PC-3 (cell line): ENCODE measurements at regions not wholly inside any gene's neighbourhood (a gene's known extent, or its start where the extent isn't known, plus 50 kb on each side); places are given as distances from the start of the nearest gene placed in this dataset.

Source experiments
- ATAC-seq: fragments of 200-7000 bp; cut with Tn5 transposase; 2 replicates; pipeline ENCODE4 v1.9.1; 2020; ENCODE audit warnings: mild to moderate bottlenecking, moderate library complexity
- BruUV-seq: library from RNA; stranded (reverse); fragments of 400-500 nt; replicated peaks from 2 replicates; lab custom pipeline; 2021; lab: Mats Ljungman, UMichigan
- CTCF ChIA-PET: fragments of 300-600 bp; sonication (Branson Sonifier 250); formaldehyde crosslinking; loops from one replicate; lab custom pipeline; 2022; ENCODE audit warnings: antibody characterized with exemption; lab: Charles Lee
- POLR2A ChIA-PET: fragments of 300-600 bp; sonication (Branson Sonifier 250); formaldehyde crosslinking; loops from one replicate; lab custom pipeline; 2022; ENCODE audit warnings: antibody characterized with exemption; ENCODE audit not compliant: unreplicated experiment; lab: Charles Lee
- DNase-seq: peaks from one replicate; pipeline ENCODE4 v3.0.0-alpha.2; 2015
- H2AFZ ChIP-seq: fragments of 300-600 bp; sonication (generic); 2 replicates; pipeline ENCODE4 v1.6.0; 2016; ENCODE audit warnings: antibody characterized with exemption, low read length
- H3F3A ChIP-seq: fragments of 300-600 bp; sonication (generic); one replicate; pipeline ENCODE4 v1.6.0; 2017; ENCODE audit warnings: antibody characterized with exemption, low read length, control low read depth, mild to moderate bottlenecking; ENCODE audit not compliant: unreplicated experiment
- H3K27ac ChIP-seq: fragments of 300-600 bp; sonication (generic); 2 replicates; pipeline ENCODE4 v1.5.1; 2016; ENCODE audit warnings: mild to moderate bottlenecking, low read length
- H3K27me3 ChIP-seq: fragments of 300-600 bp; sonication (generic); 2 replicates; pipeline ENCODE4 v1.6.1; 2016; ENCODE audit warnings: low read length, mixed read lengths
- H3K36me3 ChIP-seq: fragments of 300-600 bp; sonication (generic); 2 replicates; pipeline ENCODE4 v1.6.1; 2016; ENCODE audit warnings: low read depth, mixed run types, low read length, mixed read lengths
- H3K4me1 ChIP-seq: fragments of 300-600 bp; sonication (generic); 2 replicates; pipeline ENCODE4 v1.5.1; 2016; ENCODE audit warnings: low read length; ENCODE audit not compliant: insufficient read depth
- H3K4me2 ChIP-seq: fragments of 300-600 bp; sonication (generic); 2 replicates; pipeline ENCODE4 v1.6.0; 2016; ENCODE audit warnings: low read length
- H3K4me3 ChIP-seq: fragments of 300-600 bp; sonication (generic); 2 replicates; pipeline ENCODE4 v1.5.1; 2016; ENCODE audit warnings: mild to moderate bottlenecking, low read length, mixed read lengths
- H3K79me2 ChIP-seq: fragments of 300-600 bp; sonication (generic); 2 replicates; pipeline ENCODE4 v1.6.1; 2017; ENCODE audit warnings: low read length, mixed read lengths
- H3K9ac ChIP-seq: fragments of 300-600 bp; sonication (generic); 2 replicates; pipeline ENCODE4 v1.6.0; 2016; ENCODE audit warnings: mild to moderate bottlenecking, low read length
- H3K9me2 ChIP-seq: fragments of 300-600 bp; sonication (generic); replicated peaks from 2 replicates; pipeline ENCODE4 v1.6.1; 2016; ENCODE audit warnings: mixed run types, low read length, mixed read lengths
- H3K9me3 ChIP-seq: fragments of 300-600 bp; sonication (generic); 2 replicates; pipeline ENCODE4 v1.6.1; 2016; ENCODE audit warnings: low read length, mixed read lengths
- H4K20me1 ChIP-seq: fragments of 300-600 bp; sonication (generic); 2 replicates; pipeline ENCODE4 v1.6.1; 2016; ENCODE audit warnings: low read length, mixed read lengths
- CTCF ChIP-seq: fragments of 300-600 bp; sonication (generic); conservative IDR thresholded peaks from 2 replicates; pipeline ENCODE4 v1.5.1; 2017; ENCODE audit warnings: antibody characterized with exemption, low read depth, mild to moderate bottlenecking, low read length
- EZH2 ChIP-seq: fragments of 300-600 bp; sonication (generic); IDR thresholded peaks from one replicate; pipeline ENCODE4 v1.6.1; 2017; ENCODE audit warnings: antibody characterized with exemption, mild to moderate bottlenecking, low read length; ENCODE audit not compliant: unreplicated experiment
- EZH2phosphoT487 ChIP-seq: fragments of 300-600 bp; sonication (generic); IDR thresholded peaks from 2 replicates; pipeline ENCODE4 v1.6.1; 2018; ENCODE audit warnings: mild to moderate bottlenecking, antibody characterized with exemption, low read length, borderline replicate concordance
- intact Hi-C: fragments of 100-400 bp; cut with micrococcal nuclease; formaldehyde crosslinking; loops from 2 replicates; pipeline ENCODE4 v1.9.0; 2023

GRCh38 chr5:72040513-72040912 lies 66.8 kb upstream of the MAP1B start:
- POLR2A ChIA-PET: no interaction called here
- no TSS peak for BruUV-seq
- Histone ChIP-seq H3K9me2 (no peaks in the 10 kb centered on the region), H2AFZ (no peak overlapping the region), H3K9me3 (no peaks in the 10 kb centered on the region), H3K9ac (no peak overlapping the region), H3K79me2 (no peaks in the 10 kb centered on the region), H4K20me1 (no peaks in the 10 kb centered on the region), H3K4me3 (no peak overlapping the region), H3K27me3 (no peaks in the 10 kb centered on the region), H3K27ac (no peak overlapping the region), H3F3A (no peaks in the 10 kb centered on the region), H3K36me3 (no peaks in the 10 kb centered on the region), H3K4me2 (no peak overlapping the region), H3K4me1 (no peaks in the 10 kb centered on the region)
- ATAC-seq (no peak), DNase-seq (no peak)
- TF ChIP-seq EZH2phosphoT487 (no peak), EZH2 (no peak), CTCF (no peak)
- intact Hi-C loops: no loop called here
- CTCF ChIA-PET: no interaction called here

DNA sequence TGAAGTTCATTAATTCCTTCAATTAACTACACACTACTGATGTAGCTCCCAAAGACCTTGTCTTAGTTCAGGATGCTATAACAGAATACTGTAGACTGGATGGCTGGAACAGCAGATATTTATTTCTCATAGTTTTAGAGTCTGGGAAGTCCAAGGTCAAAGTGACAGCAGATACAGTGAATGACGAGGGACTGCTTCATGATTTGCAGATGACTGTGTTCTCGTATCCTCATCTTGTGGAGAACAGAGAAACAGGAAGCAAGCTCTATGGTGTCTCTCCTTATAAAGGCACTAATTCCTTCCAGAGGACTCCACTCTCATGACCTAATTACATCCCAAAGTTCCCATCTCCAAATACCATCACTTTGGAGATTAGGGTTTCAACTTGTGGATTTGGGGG lies 65.6 kb upstream of the MAP1B start:
- no peak for TF ChIP-seq CTCF
- no peaks in the 10 kb centered on the region for H4K20me1 ChIP-seq
- intact Hi-C loops: no loop called here

DNA sequence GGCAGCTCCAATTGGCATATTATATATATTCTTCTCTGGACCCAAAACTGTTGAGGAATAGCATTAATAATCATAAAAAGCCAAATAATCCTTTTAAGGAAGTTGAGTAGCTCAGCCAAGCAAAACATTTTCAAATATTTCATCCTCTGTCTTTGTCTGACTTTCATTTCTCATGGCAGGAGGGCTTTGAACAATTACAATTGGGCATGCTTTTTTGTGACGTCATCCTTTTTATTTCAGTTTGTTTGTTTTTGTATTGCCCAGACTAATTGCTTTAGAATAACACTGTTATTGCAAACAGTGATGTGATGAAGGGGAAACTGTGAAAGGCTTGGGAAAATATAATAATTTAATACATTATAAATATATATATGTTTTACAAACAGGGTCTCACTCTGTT lies 65.2 kb upstream of the MAP1B start:
- H3K9ac ChIP-seq: no peak overlapping the region
- H3K4me2 ChIP-seq: no peak overlapping the region
- ChIA-PET POLR2A (interaction anchor here (0.6 kb wide), 1 partner anchor 25 kb away, joined by 3 read pairs; no protein-coding TSS in a partner anchor), CTCF (no interaction called here)
- no peak for DNase-seq
- no peaks in the 10 kb centered on the region for H3K79me2 ChIP-seq
- intact Hi-C loops: no loop called here
- H3K9me3 ChIP-seq: no peaks in the 10 kb centered on the region
- H2AFZ ChIP-seq: no peak overlapping the region
- no peaks in the 10 kb centered on the region for H3K9me2 ChIP-seq
- no peaks in the 10 kb centered on the region for H3K36me3 ChIP-seq
- ATAC-seq: no peak
- no peak for TF ChIP-seq EZH2phosphoT487
- no peak for TF ChIP-seq CTCF
- no peak for TF ChIP-seq EZH2
- H3F3A ChIP-seq: no peaks in the 10 kb centered on the region
- H3K27me3 ChIP-seq: no peaks in the 10 kb centered on the region
- no peak overlapping the region for H3K4me3 ChIP-seq
- H3K27ac ChIP-seq: no peak overlapping the region
- H4K20me1 ChIP-seq: no peaks in the 10 kb centered on the region
- no TSS peak for BruUV-seq
- H3K4me1 ChIP-seq: no peaks in the 10 kb centered on the region

More for the DNA sequence above, 65.6 kb upstream of the MAP1B start:
- H3K4me2 ChIP-seq: no peak overlapping the region
- no TSS peak for BruUV-seq
- ATAC-seq (no peak), DNase-seq (no peak)
- H3K4me1 ChIP-seq: no peaks in the 10 kb centered on the region
- no peaks in the 10 kb centered on the region for H3K9me3 ChIP-seq
- H3K9ac ChIP-seq: no peak overlapping the region
- POLR2A ChIA-PET: no interaction called here
- no peaks in the 10 kb centered on the region for H3K79me2 ChIP-seq
- H3F3A ChIP-seq: no peaks in the 10 kb centered on the region
- CTCF ChIA-PET: no interaction called here
- H3K9me2 ChIP-seq: no peaks in the 10 kb centered on the region
- no peak overlapping the region for H2AFZ ChIP-seq
- H3K27ac ChIP-seq: no peak overlapping the region
- no peaks in the 10 kb centered on the region for H3K27me3 ChIP-seq
- H3K4me3 ChIP-seq: no peak overlapping the region
- no peaks in the 10 kb centered on the region for H3K36me3 ChIP-seq
